B cell (primary cell): ENCODE measurements at regions not wholly inside any gene's neighbourhood (a gene's known extent, or its start where the extent isn't known, plus 50 kb on each side); places are given as distances from the start of the nearest gene placed in this dataset.

ENCODE experiments used
- ATAC-seq: fragments of 200-7000 bp; cut with Tn5 transposase; one replicate; pipeline ENCODE4 v1.10.0; 2021; ENCODE audit warnings: low read depth, mild to moderate bottlenecking, moderate number of reproducible peaks, moderate library complexity
- CTCF ChIA-PET: fragments of 350-600 bp; sonication (Branson Sonifier 250); formaldehyde crosslinking; loops from one replicate; lab custom pipeline; 2021; ENCODE audit warnings: antibody characterized with exemption, inconsistent platforms; lab: Charles Lee
- POLR2A ChIA-PET: fragments of 350-600 bp; sonication (Branson Sonifier 250); formaldehyde crosslinking; loops from one replicate; lab custom pipeline; 2021; ENCODE audit warnings: antibody characterized with exemption; lab: Charles Lee
- DNase-seq: peaks from one replicate; pipeline ENCODE4 v3.0.0; 2013
- H2AFZ ChIP-seq: 2 replicates; pipeline ENCODE4 v1.6.1; 2012; ENCODE audit warnings: mild to moderate bottlenecking, low read depth, low read length; ENCODE audit not compliant: insufficient read depth, poor library complexity, severe bottlenecking
- H3K27ac ChIP-seq, 2 donors: 1 replicate in 1 of 2; 2 replicates in 1 of 2; pipeline ENCODE4 v1.5.1; 2012 to 2013; ENCODE audit warnings: low read length in 2 of 2, mild to moderate bottlenecking in 2 of 2, moderate library complexity in 1 of 2
- H3K27me3 ChIP-seq, 4 experiments: fragments of 200-600 bp in 1 of 4; sonication (generic) in 1 of 4; replicated peaks in 1 of 4; 1 replicate in 2 of 4; 2 replicates in 2 of 4; pipeline versions ENCODE4 v1.6.1 to v1.7.0; 2013 to 2016; ENCODE audit warnings: low read length in 3 of 4, mild to moderate bottlenecking in 2 of 4, mixed read lengths in 1 of 4, moderate library complexity in 1 of 4; ENCODE audit not compliant: insufficient read depth in 4 of 4, control insufficient read depth in 3 of 4; ENCODE audit errors: control extremely low read depth in 1 of 4
- H3K36me3 ChIP-seq, 2 experiments: replicated peaks in 1 of 2; 1 replicate in 1 of 2; 2 replicates in 1 of 2; pipeline versions ENCODE4 v1.6.1 to v1.7.1; 2013; ENCODE audit warnings: low read length in 1 of 2; ENCODE audit not compliant: insufficient read depth in 2 of 2, control insufficient read depth in 1 of 2; ENCODE audit errors: control extremely low read depth in 1 of 2, extremely low read depth in 1 of 2
- H3K4me1 ChIP-seq, 2 donors: fragments of 200-600 bp in 1 of 2; sonication (generic) in 1 of 2; 1 replicate in 1 of 2; 2 replicates in 1 of 2; pipeline versions ENCODE4 v1.5.1 to v1.6.1; 2013 to 2017; ENCODE audit warnings: low read length in 2 of 2; ENCODE audit not compliant: control insufficient read depth in 2 of 2, insufficient read depth in 2 of 2
- H3K4me2 ChIP-seq: replicated peaks from 2 replicates; pipeline ENCODE3; 2012; ENCODE audit warnings: mild to moderate bottlenecking, low read depth, low read length; ENCODE audit not compliant: poor library complexity, severe bottlenecking
- H3K4me3 ChIP-seq, 5 experiments: fragments of 200-600 bp in 1 of 5; sonication (generic) in 1 of 5; 1 replicate in 3 of 5; 2 replicates in 2 of 5; pipeline versions ENCODE4 v1.5.1 to v1.7.0; 2011 to 2016; ENCODE audit warnings: low read length in 4 of 5, mild to moderate bottlenecking in 4 of 5, low read depth in 2 of 5, control low read depth in 1 of 5, moderate library complexity in 1 of 5; ENCODE audit not compliant: insufficient read depth in 1 of 5; ENCODE audit errors: control extremely low read depth in 1 of 5, extremely low read depth in 1 of 5
- H3K79me2 ChIP-seq: fragments of 200-600 bp; sonication (generic); one replicate; pipeline ENCODE4 v1.6.0; 2016; ENCODE audit warnings: low read length; ENCODE audit not compliant: control insufficient read depth, insufficient read depth
- H3K9ac ChIP-seq: fragments of 200-600 bp; sonication (generic); 2 replicates; pipeline ENCODE4 v1.6.1; 2017; ENCODE audit warnings: mild to moderate bottlenecking, low read length, moderate library complexity
- H3K9me3 ChIP-seq, 3 donors: one replicate each; pipeline versions ENCODE4 v1.6.1 to v1.7.1; 2013; ENCODE audit warnings: low read length in 2 of 3; ENCODE audit not compliant: control insufficient read depth in 2 of 3, insufficient read depth in 1 of 3; ENCODE audit errors: control extremely low read depth in 1 of 3
- H4K20me1 ChIP-seq: 2 replicates; pipeline ENCODE4 v1.6.0; 2012; ENCODE audit warnings: mild to moderate bottlenecking, low read length; ENCODE audit not compliant: insufficient read depth, control insufficient read depth, poor library complexity, severe bottlenecking
- H3K27ac Mint-ChIP-seq: one replicate; pipeline ENCODE4 v1.8.0; 2021; ENCODE audit warnings: mixed read lengths
- H3K27me3 Mint-ChIP-seq: one replicate; pipeline ENCODE4 v1.8.0; 2021; ENCODE audit warnings: mixed read lengths
- H3K4me1 Mint-ChIP-seq: one replicate; pipeline ENCODE4 v1.8.0; 2021; ENCODE audit warnings: mixed read lengths
- H3K4me3 Mint-ChIP-seq: one replicate; pipeline ENCODE4 v1.8.0; 2021; ENCODE audit warnings: mixed read lengths
- H3K9me3 Mint-ChIP-seq: one replicate; pipeline ENCODE4 v1.8.0; 2022; ENCODE audit warnings: mixed read lengths; ENCODE audit not compliant: insufficient read depth
- EZH2 ChIP-seq: IDR thresholded peaks from 2 replicates; pipeline ENCODE4 v1.6.1; 2012; ENCODE audit warnings: borderline replicate concordance, low read depth, mild to moderate bottlenecking, moderate library complexity, low read length; ENCODE audit not compliant: insufficient read depth, poor library complexity, severe bottlenecking
- WGBS: methylation state at CpG from one replicate; pipeline ENCODE4 v1.1.5; 2013; ENCODE audit warnings: missing lambda C conversion rate; ENCODE audit not compliant: insufficient coverage; 5-methylcytosine and 5-hydroxymethylcytosine counted together
- intact Hi-C: fragments of 100-400 bp; cut with micrococcal nuclease; formaldehyde crosslinking; loops from one replicate; pipeline ENCODE4 v1.10.0; 2022
- TF ChIP-seq, protein P1 (sequence below): fragments of 200-600 bp; IDR thresholded peaks from one replicate; pipeline ENCODE4 v1.8.0; 2022; ENCODE audit warnings: antibody characterized with exemption, mild to moderate bottlenecking

DNA sequence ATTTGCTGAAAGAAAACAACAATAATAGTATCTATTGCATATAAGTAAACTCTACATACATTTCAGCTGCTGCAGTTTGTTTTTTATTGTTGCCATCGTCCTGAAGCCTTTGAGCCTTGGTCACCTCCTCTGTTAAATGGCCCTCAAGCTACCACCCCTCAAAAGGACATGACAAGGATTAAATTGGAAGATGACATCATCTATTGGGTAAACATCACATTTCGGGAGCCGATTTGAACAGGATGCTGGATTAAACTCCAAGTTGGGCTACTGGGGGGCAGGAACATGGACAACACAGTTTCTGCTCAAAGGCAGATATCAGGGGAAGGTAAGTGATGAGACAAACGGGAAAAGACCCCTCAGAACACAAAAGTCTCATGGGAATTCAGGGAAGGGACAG is 92.3 kb upstream of the ATP2B2 start:
- H3K79me2 ChIP-seq, result no peaks in the 10 kb centered on the region
- no peak overlapping the region for H3K4me2 ChIP-seq
- DNase-seq, result no peak
- no peak for TF ChIP-seq EZH2
- TF ChIP-seq, protein P1, sequence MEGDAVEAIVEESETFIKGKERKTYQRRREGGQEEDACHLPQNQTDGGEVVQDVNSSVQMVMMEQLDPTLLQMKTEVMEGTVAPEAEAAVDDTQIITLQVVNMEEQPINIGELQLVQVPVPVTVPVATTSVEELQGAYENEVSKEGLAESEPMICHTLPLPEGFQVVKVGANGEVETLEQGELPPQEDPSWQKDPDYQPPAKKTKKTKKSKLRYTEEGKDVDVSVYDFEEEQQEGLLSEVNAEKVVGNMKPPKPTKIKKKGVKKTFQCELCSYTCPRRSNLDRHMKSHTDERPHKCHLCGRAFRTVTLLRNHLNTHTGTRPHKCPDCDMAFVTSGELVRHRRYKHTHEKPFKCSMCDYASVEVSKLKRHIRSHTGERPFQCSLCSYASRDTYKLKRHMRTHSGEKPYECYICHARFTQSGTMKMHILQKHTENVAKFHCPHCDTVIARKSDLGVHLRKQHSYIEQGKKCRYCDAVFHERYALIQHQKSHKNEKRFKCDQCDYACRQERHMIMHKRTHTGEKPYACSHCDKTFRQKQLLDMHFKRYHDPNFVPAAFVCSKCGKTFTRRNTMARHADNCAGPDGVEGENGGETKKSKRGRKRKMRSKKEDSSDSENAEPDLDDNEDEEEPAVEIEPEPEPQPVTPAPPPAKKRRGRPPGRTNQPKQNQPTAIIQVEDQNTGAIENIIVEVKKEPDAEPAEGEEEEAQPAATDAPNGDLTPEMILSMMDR, result no peak
- CTCF ChIA-PET, result no interaction called here
- H3K27ac ChIP-seq, result no peak overlapping the region
- H3K4me1 ChIP-seq, result no peaks in the 10 kb centered on the region
- Mint-ChIP-seq H3K27ac (no peak overlapping the region), H3K27me3 (peaks cover 25% of the 10 kb centered on the region), H3K4me3 (no peak overlapping the region), H3K4me1 (no peaks in the 10 kb centered on the region), H3K9me3 (no peaks in the 10 kb centered on the region)
- no peak overlapping the region for H2AFZ ChIP-seq
- H3K4me3 ChIP-seq, result no peak overlapping the region
- no peaks in the 10 kb centered on the region for H3K36me3 ChIP-seq
- no peak for ATAC-seq
- 80% methylated on average over 1 of the region's 4 CpGs for WGBS
- POLR2A ChIA-PET, result no interaction called here
- intact Hi-C loops, result no loop called here
- peaks cover 0 to 4% (median 0%) of the 10 kb centered on the region in 4 experiments for H3K27me3 ChIP-seq
- H4K20me1 ChIP-seq, result no peaks in the 10 kb centered on the region
- H3K9ac ChIP-seq, result no peak overlapping the region
- H3K9me3 ChIP-seq, result no peaks in the 10 kb centered on the region

DNA sequence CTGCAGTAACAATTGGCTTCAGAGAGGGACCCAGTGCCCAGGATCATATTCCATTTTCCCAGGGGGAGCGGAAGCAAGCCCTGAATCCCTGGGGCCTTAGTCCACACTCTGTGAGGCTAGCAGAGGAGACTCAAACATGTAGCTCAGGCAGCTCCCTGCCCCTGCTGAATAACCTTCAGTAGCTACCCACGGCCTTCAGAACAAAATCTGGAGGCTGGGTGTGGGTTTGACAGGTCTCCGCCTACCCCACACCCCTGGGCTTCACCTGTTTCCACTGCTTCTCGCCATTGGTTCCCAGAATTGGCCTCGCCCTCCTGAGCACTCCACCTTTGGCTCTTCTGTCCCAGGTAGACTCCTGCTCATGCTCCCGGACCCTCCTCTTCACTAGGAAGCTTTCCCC is 93.6 kb upstream of the ATP2B2 start:
- Histone ChIP-seq H3K4me1 (peaks cover 0 to 11% of the 10 kb centered on the region in 2 donors), H2AFZ (no peak overlapping the region), H3K36me3 (no peaks in the 10 kb centered on the region), H3K27me3 (peaks cover 0 to 6% (median 0%) of the 10 kb centered on the region in 4 experiments), H3K4me3 (no peak overlapping the region), H3K27ac (no peak overlapping the region), H3K9me3 (no peaks in the 10 kb centered on the region), H3K9ac (no peak overlapping the region), H4K20me1 (no peaks in the 10 kb centered on the region), H3K79me2 (no peaks in the 10 kb centered on the region), H3K4me2 (no peak overlapping the region)
- H3K4me3 Mint-ChIP-seq, result no peak overlapping the region
- no peak for ATAC-seq
- WGBS, result 82% methylated on average over 6 of the region's 6 CpGs
- DNase-seq, result no peak
- peaks cover 25% of the 10 kb centered on the region for H3K27me3 Mint-ChIP-seq
- H3K4me1 Mint-ChIP-seq, result peaks cover 10% of the 10 kb centered on the region
- ChIA-PET CTCF (no interaction called here), POLR2A (no interaction called here)
- no peaks in the 10 kb centered on the region for H3K9me3 Mint-ChIP-seq
- intact Hi-C loops, result no loop called here
- H3K27ac Mint-ChIP-seq, result no peak overlapping the region
- TF ChIP-seq, protein P1, result no peak
- no peak for TF ChIP-seq EZH2
